GM21717 (cell line): ENCODE measurements at regions not wholly inside any gene's neighbourhood (a gene's known extent, or its start where the extent isn't known, plus 50 kb on each side); places are given as distances from the start of the nearest gene placed in this dataset.
"Not testable (repeated sequence)": the region's sequence is repeated elsewhere in the genome, so short reads cannot be mapped to it uniquely, and the experiment has no call there.

Source experiments
- ATAC-seq: cut with Tn5 transposase; IDR thresholded peaks from one replicate; pipeline ENCODE4 v1.9.1; 2021; ENCODE audit warnings: mild to moderate bottlenecking, moderate library complexity; ENCODE audit not compliant: unreplicated experiment

GRCh38 chr12:23350808-23351207 lies 598.7 kb downstream of the SOX5 start:
- ATAC-seq: no peak

- no peak for ATAC-seq
Measured at GRCh38 chr12:23352670-23353069, 596.8 kb downstream of the SOX5 start.

- no peak for ATAC-seq
Measured at GRCh38 chr12:23354800-23355199, 594.7 kb downstream of the SOX5 start.

GRCh38 chr12:23356440-23356839 lies 593.0 kb downstream of the SOX5 start:
- ATAC-seq: no peak

GRCh38 chr12:23356927-23357708 lies 592.4 kb downstream of the SOX5 start:
- ATAC-seq: no peak

GRCh38 chr12:23359975-23360701 lies 589.3 kb downstream of the SOX5 start:
- ATAC-seq: no peak

GRCh38 chr12:23361971-23362370 lies 587.5 kb downstream of the SOX5 start:
- ATAC-seq: no peak

- no peak for ATAC-seq
Measured at GRCh38 chr12:23368590-23368989, 580.9 kb downstream of the SOX5 start.

GRCh38 chr12:23375621-23376020 lies 573.8 kb downstream of the SOX5 start:
- no peak for ATAC-seq

GRCh38 chr12:23376238-23376637 lies 573.2 kb downstream of the SOX5 start:
- no peak for ATAC-seq

- no peak for ATAC-seq
Measured at GRCh38 chr12:23380419-23381100, 568.9 kb downstream of the SOX5 start.

GRCh38 chr12:23388898-23389297 lies 560.6 kb downstream of the SOX5 start:
- ATAC-seq: not testable (repeated sequence)

GRCh38 chr12:23389315-23389714 lies 560.2 kb downstream of the SOX5 start:
- not testable (repeated sequence) for ATAC-seq

GRCh38 chr12:23399402-23399933 lies 550.0 kb downstream of the SOX5 start:
- no peak for ATAC-seq

- ATAC-seq: no peak
Measured at GRCh38 chr12:23415180-23415579, 534.3 kb downstream of the SOX5 start.

GRCh38 chr12:23421556-23421955 lies 527.9 kb downstream of the SOX5 start:
- no peak for ATAC-seq

- no peak for ATAC-seq
Measured at GRCh38 chr12:23423097-23423687, 526.3 kb downstream of the SOX5 start.

GRCh38 chr12:23423796-23424195 lies 525.7 kb downstream of the SOX5 start:
- no peak for ATAC-seq

- ATAC-seq: no peak
Measured at GRCh38 chr12:23424685-23425084, 524.8 kb downstream of the SOX5 start.

- no peak for ATAC-seq
Measured at GRCh38 chr12:23426328-23426727, 523.1 kb downstream of the SOX5 start.

GRCh38 chr12:23428758-23429157 lies 520.7 kb downstream of the SOX5 start:
- ATAC-seq: no peak
